Naive thymus-derived CD4-positive, alpha-beta T cell (primary cell): ENCODE measurements at regions not wholly inside any gene's neighbourhood (a gene's known extent, or its start where the extent isn't known, plus 50 kb on each side); places are given as distances from the start of the nearest gene placed in this dataset.

Source experiments
- ATAC-seq: fragments of 150-1000 bp; cut with Tn5 transposase; 2 replicates; pipeline ENCODE4 v1.10.0; 2021; ENCODE audit warnings: mild to moderate bottlenecking, moderate library complexity
- CTCF ChIA-PET: fragments of 350-600 bp; sonication (Branson Sonifier 250); formaldehyde crosslinking; loops from one replicate; lab custom pipeline; 2021; ENCODE audit warnings: antibody characterized with exemption; lab: Charles Lee
- POLR2A ChIA-PET: fragments of 350-600 bp; sonication (Branson Sonifier 250); formaldehyde crosslinking; loops from one replicate; lab custom pipeline; 2021; ENCODE audit warnings: antibody characterized with exemption, inconsistent platforms; lab: Charles Lee
- DNase-seq, 9 donors: peaks; one replicate each; pipeline versions ENCODE4 v3.0.0 to v3.0.0-alpha.2; 2020 to 2022; ENCODE audit warnings: mixed read lengths in 1 of 9
- H3K27ac ChIP-seq: one replicate; pipeline ENCODE4 v1.7.0; 2013; ENCODE audit warnings: mild to moderate bottlenecking, low read depth, low read length, moderate library complexity
- H3K27me3 ChIP-seq, 2 donors: one replicate each; pipeline ENCODE4 v1.7.0; 2013; ENCODE audit warnings: low read length in 2 of 2, mild to moderate bottlenecking in 2 of 2, moderate library complexity in 2 of 2; ENCODE audit not compliant: control insufficient read depth in 2 of 2, insufficient read depth in 2 of 2
- H3K36me3 ChIP-seq, 3 experiments: 1 replicate in 2 of 3; 2 replicates in 1 of 3; pipeline ENCODE4 v1.7.0; 2013; ENCODE audit warnings: low read length in 3 of 3, mild to moderate bottlenecking in 3 of 3, moderate library complexity in 1 of 3; ENCODE audit not compliant: insufficient read depth in 3 of 3, control insufficient read depth in 2 of 3
- H3K4me1 ChIP-seq, 2 donors: one replicate each; pipeline ENCODE4 v1.7.0; 2013; ENCODE audit warnings: low read length in 2 of 2, mild to moderate bottlenecking in 2 of 2, moderate library complexity in 1 of 2; ENCODE audit not compliant: control insufficient read depth in 2 of 2, insufficient read depth in 2 of 2
- H3K4me3 ChIP-seq: 2 replicates; pipeline ENCODE4 v1.7.0; 2013; ENCODE audit warnings: mild to moderate bottlenecking, low read length
- H3K9me3 ChIP-seq, 3 experiments: 1 replicate in 2 of 3; 2 replicates in 1 of 3; pipeline ENCODE4 v1.7.0; 2013; ENCODE audit warnings: low read length in 3 of 3; ENCODE audit not compliant: control insufficient read depth in 2 of 3
- H3K27ac Mint-ChIP-seq, 9 donors: one replicate each; pipeline ENCODE4 v1.8.0; 2020 to 2022; ENCODE audit warnings: mixed read lengths in 9 of 9, mild to moderate bottlenecking in 8 of 9, moderate library complexity in 5 of 9, inconsistent platforms in 2 of 9
- H3K27me3 Mint-ChIP-seq, 5 donors: one replicate each; pipeline ENCODE4 v1.8.0; 2021 to 2022; ENCODE audit warnings: mixed read lengths in 5 of 5, mild to moderate bottlenecking in 1 of 5
- H3K36me3 Mint-ChIP-seq, 5 donors: one replicate each; pipeline ENCODE4 v1.8.0; 2020 to 2022; ENCODE audit warnings: mixed read lengths in 5 of 5, mild to moderate bottlenecking in 3 of 5, inconsistent platforms in 1 of 5
- H3K4me1 Mint-ChIP-seq, 7 donors: one replicate each; pipeline ENCODE4 v1.8.0; 2020 to 2022; ENCODE audit warnings: mixed read lengths in 7 of 7, mild to moderate bottlenecking in 3 of 7, inconsistent platforms in 1 of 7
- H3K4me3 Mint-ChIP-seq, 10 donors: one replicate each; pipeline ENCODE4 v1.8.0; 2020 to 2022; ENCODE audit warnings: mild to moderate bottlenecking in 10 of 10, mixed read lengths in 10 of 10, moderate library complexity in 6 of 10, inconsistent platforms in 2 of 10
- H3K9me3 Mint-ChIP-seq, 11 donors: one replicate each; pipeline ENCODE4 v1.8.0; 2020 to 2022; ENCODE audit warnings: mixed read lengths in 11 of 11, mild to moderate bottlenecking in 4 of 11, inconsistent platforms in 1 of 11, moderate library complexity in 1 of 11
- intact Hi-C, 2 donors: fragments of 100-400 bp; cut with micrococcal nuclease; formaldehyde crosslinking; loops; one replicate each; pipeline ENCODE4 v1.15.1; 2023

GRCh38 chr15:56307180-56307579 is 58.0 kb upstream of the TEX9 start:
- CTCF ChIA-PET: no interaction called here
- H3K36me3 Mint-ChIP-seq: peaks cover 0 to 10% (median 0%) of the 10 kb centered on the region in 5 donors
- H3K9me3 Mint-ChIP-seq: peaks cover 0 to 63% (median 27%) of the 10 kb centered on the region in 11 donors

GRCh38 chr15:56298723-56299122 is 55.0 kb upstream of the RFX7 start:
- ATAC-seq (no peak), DNase-seq (no peak)
- no peak overlapping the region for H3K4me3 Mint-ChIP-seq
- Histone ChIP-seq H3K36me3 (no peaks in the 10 kb centered on the region), H3K27me3 (no peaks in the 10 kb centered on the region), H3K9me3 (no peaks in the 10 kb centered on the region), H3K4me3 (no peak overlapping the region), H3K4me1 (no peaks in the 10 kb centered on the region), H3K27ac (no peak overlapping the region)
- H3K4me1 Mint-ChIP-seq: no peaks in the 10 kb centered on the region
- ChIA-PET POLR2A (no interaction called here), CTCF (no interaction called here)
- no peak overlapping the region for H3K27ac Mint-ChIP-seq
- peaks cover 0 to 6% (median 0%) of the 10 kb centered on the region in 5 donors for H3K27me3 Mint-ChIP-seq
- H3K9me3 Mint-ChIP-seq: peaks cover 2 to 43% (median 20%) of the 10 kb centered on the region in 11 donors
- intact Hi-C loops: no loop called here
- peaks cover 0 to 9% (median 0%) of the 10 kb centered on the region in 5 donors for H3K36me3 Mint-ChIP-seq

More at GRCh38 chr15:56307180-56307579, 58.0 kb upstream of the TEX9 start:
- no peak overlapping the region for H3K27ac ChIP-seq
- H3K4me3 Mint-ChIP-seq: no peak overlapping the region
- no peaks in the 10 kb centered on the region for H3K4me1 ChIP-seq
- H3K4me1 Mint-ChIP-seq: no peaks in the 10 kb centered on the region
- DNase-seq (no peak), ATAC-seq (no peak)
- POLR2A ChIA-PET: no interaction called here
- intact Hi-C loops: no loop called here
- no peak overlapping the region for H3K4me3 ChIP-seq
- no peaks in the 10 kb centered on the region for H3K27me3 ChIP-seq
- no peak overlapping the region for H3K27ac Mint-ChIP-seq
- no peaks in the 10 kb centered on the region for H3K36me3 ChIP-seq
- peaks cover 0 to 1% (median 0%) of the 10 kb centered on the region in 5 donors for H3K27me3 Mint-ChIP-seq
- no peaks in the 10 kb centered on the region for H3K9me3 ChIP-seq

GRCh38 chr15:56295433-56295832 is 51.8 kb upstream of the RFX7 start:
- Histone ChIP-seq H3K4me3 (no peak overlapping the region), H3K27ac (no peak overlapping the region), H3K36me3 (no peaks in the 10 kb centered on the region), H3K27me3 (no peaks in the 10 kb centered on the region), H3K9me3 (no peaks in the 10 kb centered on the region), H3K4me1 (no peaks in the 10 kb centered on the region)
- DNase-seq: no peak
- ChIA-PET CTCF (no interaction called here), POLR2A (no interaction called here)
- Mint-ChIP-seq H3K36me3 (peaks cover 0 to 10% (median 0%) of the 10 kb centered on the region in 5 donors), H3K27me3 (peaks cover 0 to 6% (median 0%) of the 10 kb centered on the region in 5 donors), H3K9me3 (peaks cover 0 to 15% (median 4%) of the 10 kb centered on the region in 11 donors), H3K27ac (no peak overlapping the region), H3K4me1 (no peaks in the 10 kb centered on the region), H3K4me3 (no peak overlapping the region)
- no peak for ATAC-seq
- intact Hi-C loops: no loop called here

- Mint-ChIP-seq H3K4me1 (no peaks in the 10 kb centered on the region), H3K36me3 (peaks cover 0 to 14% (median 1%) of the 10 kb centered on the region in 5 donors), H3K9me3 (peaks cover 4 to 22% (median 10%) of the 10 kb centered on the region in 11 donors), H3K27ac (no peak overlapping the region), H3K27me3 (peaks cover 0 to 9% (median 3%) of the 10 kb centered on the region in 5 donors), H3K4me3 (no peak overlapping the region)
- ATAC-seq: no peak
- Histone ChIP-seq H3K9me3 (peaks cover 0 to 9% (median 0%) of the 10 kb centered on the region in 3 experiments), H3K4me3 (no peak overlapping the region), H3K4me1 (no peaks in the 10 kb centered on the region), H3K36me3 (no peaks in the 10 kb centered on the region), H3K27ac (no peak overlapping the region), H3K27me3 (no peaks in the 10 kb centered on the region)
- no peak for DNase-seq
- POLR2A ChIA-PET: no interaction called here
- CTCF ChIA-PET: no interaction called here
- intact Hi-C loops: no loop called here
Observed at GRCh38 chr15:56293495-56294292, 50.0 kb upstream of the RFX7 start.
